H9 (cell line): ENCODE measurements at regions not wholly inside any gene's neighbourhood (a gene's known extent, or its start where the extent isn't known, plus 50 kb on each side); places are given as distances from the start of the nearest gene placed in this dataset.

Experiments used
- DNase-seq: peaks from one replicate; pipeline ENCODE4 v3.0.0-alpha.2; 2017
- H2AFZ ChIP-seq: one replicate; pipeline ENCODE4 v1.6.1; 2013; ENCODE audit warnings: mild to moderate bottlenecking, low read length, control low read depth, moderate library complexity
- H2AK5ac ChIP-seq: 2 replicates; pipeline ENCODE4 v1.6.1; 2013; ENCODE audit warnings: low read length, control low read depth, mixed read lengths; ENCODE audit not compliant: insufficient read length
- H2BK120ac ChIP-seq: one replicate; pipeline ENCODE4 v1.6.1; 2013; ENCODE audit warnings: low read depth, mild to moderate bottlenecking, low read length, control low read depth, inconsistent platforms; ENCODE audit not compliant: poor library complexity, severe bottlenecking
- H2BK12ac ChIP-seq: 2 replicates; pipeline ENCODE4 v1.6.1; 2013; ENCODE audit warnings: low read length, control low read depth, mixed read lengths, low read depth; ENCODE audit not compliant: insufficient read length
- H2BK15ac ChIP-seq: 2 replicates; pipeline ENCODE4 v1.6.1; 2013; ENCODE audit warnings: low read depth, low read length, control low read depth
- H2BK20ac ChIP-seq: one replicate; pipeline ENCODE4 v1.6.1; 2013; ENCODE audit warnings: low read depth, mild to moderate bottlenecking, low read length, control low read depth, inconsistent platforms; ENCODE audit not compliant: poor library complexity, severe bottlenecking
- H2BK5ac ChIP-seq: 2 replicates; pipeline ENCODE4 v1.6.1; 2013; ENCODE audit warnings: low read length, control low read depth, mixed read lengths; ENCODE audit not compliant: insufficient read length
- H3K14ac ChIP-seq: 2 replicates; pipeline ENCODE4 v1.6.1; 2013; ENCODE audit warnings: low read length, control low read depth; ENCODE audit not compliant: insufficient read depth
- H3K18ac ChIP-seq: 2 replicates; pipeline ENCODE4 v1.6.1; 2013; ENCODE audit warnings: low read depth, mild to moderate bottlenecking, mixed read lengths, low read length, control low read depth; ENCODE audit not compliant: insufficient read length
- H3K23ac ChIP-seq: 2 replicates; pipeline ENCODE4 v1.6.1; 2013; ENCODE audit warnings: low read length, control low read depth, mixed read lengths, low read depth; ENCODE audit not compliant: insufficient read length
- H3K23me2 ChIP-seq: 2 replicates; pipeline ENCODE4 v1.6.1; 2013; ENCODE audit warnings: low read depth, mild to moderate bottlenecking, mixed read lengths, low read length, control low read depth; ENCODE audit not compliant: insufficient read length, poor library complexity, severe bottlenecking
- H3K27ac ChIP-seq: 2 replicates; pipeline ENCODE4 v1.5.1; 2013; ENCODE audit warnings: low read length, control low read depth, mixed read lengths, low read depth; ENCODE audit not compliant: insufficient read length
- H3K27me3 ChIP-seq: 2 replicates; pipeline ENCODE4 v1.6.1; 2013; ENCODE audit warnings: low read length, control low read depth, inconsistent platforms; ENCODE audit not compliant: insufficient read depth
- H3K4ac ChIP-seq: 2 replicates; pipeline ENCODE4 v1.6.1; 2013; ENCODE audit warnings: low read depth, mild to moderate bottlenecking, control low read depth, inconsistent platforms, low read length, moderate library complexity
- H3K4me1 ChIP-seq: 2 replicates; pipeline ENCODE4 v1.6.1; 2013; ENCODE audit warnings: low read length, control low read depth, inconsistent platforms; ENCODE audit not compliant: insufficient read depth
- H3K4me2 ChIP-seq: 2 replicates; pipeline ENCODE4 v1.6.1; 2013; ENCODE audit warnings: low read length, control low read depth, mixed read lengths; ENCODE audit not compliant: insufficient read length, insufficient read depth
- H3K56ac ChIP-seq: 2 replicates; pipeline ENCODE4 v1.6.1; 2013; ENCODE audit warnings: low read depth, mild to moderate bottlenecking, mixed read lengths, low read length, control low read depth; ENCODE audit not compliant: insufficient read length
- H3K79me1 ChIP-seq: 2 replicates; pipeline ENCODE4 v1.6.1; 2013; ENCODE audit warnings: low read depth, mild to moderate bottlenecking, moderate library complexity, low read length, control low read depth, inconsistent platforms; ENCODE audit not compliant: insufficient read depth, poor library complexity, severe bottlenecking
- H3K79me2 ChIP-seq: 2 replicates; pipeline ENCODE4 v1.6.1; 2013; ENCODE audit warnings: low read length, control low read depth, inconsistent platforms; ENCODE audit not compliant: insufficient read depth
- H3K9ac ChIP-seq: 2 replicates; pipeline ENCODE4 v1.6.1; 2013; ENCODE audit warnings: low read length, control low read depth, mixed read lengths; ENCODE audit not compliant: insufficient read length; ENCODE audit errors: extremely low read depth
- H3K9me3 ChIP-seq: one replicate; pipeline ENCODE4 v1.6.1; 2013; ENCODE audit warnings: low read depth, low read length, inconsistent platforms; ENCODE audit not compliant: control insufficient read depth
- H3T11ph ChIP-seq: one replicate; pipeline ENCODE4 v1.6.1; 2013; ENCODE audit warnings: mild to moderate bottlenecking, low read length, control low read depth, inconsistent platforms
- H4K20me1 ChIP-seq: one replicate; pipeline ENCODE4 v1.6.1; 2013; ENCODE audit not compliant: control insufficient read depth, insufficient read length, insufficient read depth
- H4K5ac ChIP-seq: 2 replicates; pipeline ENCODE4 v1.6.1; 2013; ENCODE audit warnings: low read depth, mild to moderate bottlenecking, mixed read lengths, low read length, control low read depth; ENCODE audit not compliant: insufficient read length
- H4K8ac ChIP-seq: replicated peaks from 2 replicates; pipeline ENCODE4 v1.6.1; 2013; ENCODE audit warnings: low read length, control low read depth, mixed read lengths, low read depth; ENCODE audit not compliant: insufficient read length
- H4K91ac ChIP-seq: 2 replicates; pipeline ENCODE4 v1.6.1; 2013; ENCODE audit warnings: low read depth, mild to moderate bottlenecking, moderate library complexity, mixed read lengths, low read length, control low read depth; ENCODE audit not compliant: insufficient read length
- H3K27ac Mint-ChIP-seq, 3 experiments: 2 replicates in 2 of 3; 3 replicates in 1 of 3; pipeline ENCODE4 v1.8.0; 2020 to 2021; ENCODE audit warnings: mixed read lengths in 3 of 3, mild to moderate bottlenecking in 1 of 3, moderate library complexity in 1 of 3
- H3K27me3 Mint-ChIP-seq: 2 replicates; pipeline ENCODE4 v1.8.0; 2021; ENCODE audit warnings: low read depth, mild to moderate bottlenecking, moderate library complexity, mixed read lengths
- H3K36me3 Mint-ChIP-seq, 3 experiments: 2 replicates in 2 of 3; 3 replicates in 1 of 3; pipeline ENCODE4 v1.8.0; 2020 to 2021; ENCODE audit warnings: low read depth in 3 of 3, mixed read lengths in 3 of 3; ENCODE audit not compliant: insufficient read depth in 1 of 3
- H3K4me1 Mint-ChIP-seq, 2 experiments: 2 replicates each; pipeline ENCODE4 v1.8.0; 2020; ENCODE audit warnings: mixed read lengths in 2 of 2
- H3K4me3 Mint-ChIP-seq, 2 experiments: 2 replicates in 1 of 2; 3 replicates in 1 of 2; pipeline ENCODE4 v1.8.0; 2020 to 2021; ENCODE audit warnings: mild to moderate bottlenecking in 2 of 2, mixed read lengths in 2 of 2, moderate library complexity in 1 of 2
- H3K9me3 Mint-ChIP-seq, 2 experiments: 2 replicates in 1 of 2; 3 replicates in 1 of 2; pipeline ENCODE4 v1.8.0; 2020; ENCODE audit warnings: mild to moderate bottlenecking in 2 of 2, mixed read lengths in 2 of 2, moderate library complexity in 1 of 2
- WGBS: extraction: QIAGEN DNeasy Blood & Tissue Kit; methylation state at CpG from one replicate; pipeline ENCODE4 v1.1.7; 2013; ENCODE audit warnings: missing lambda C conversion rate, low lambda C conversion rate, mixed read lengths; ENCODE audit not compliant: insufficient read length; ENCODE audit errors: extremely low coverage; 5-methylcytosine and 5-hydroxymethylcytosine counted together
- TF ChIP-seq, protein P1 (sequence below): fragments of 200-600 bp; sonication (generic); conservative IDR thresholded peaks from 3 replicates; pipeline ENCODE4 v1.8.0; 2021; ENCODE audit warnings: antibody characterized with exemption, mild to moderate bottlenecking

DNA sequence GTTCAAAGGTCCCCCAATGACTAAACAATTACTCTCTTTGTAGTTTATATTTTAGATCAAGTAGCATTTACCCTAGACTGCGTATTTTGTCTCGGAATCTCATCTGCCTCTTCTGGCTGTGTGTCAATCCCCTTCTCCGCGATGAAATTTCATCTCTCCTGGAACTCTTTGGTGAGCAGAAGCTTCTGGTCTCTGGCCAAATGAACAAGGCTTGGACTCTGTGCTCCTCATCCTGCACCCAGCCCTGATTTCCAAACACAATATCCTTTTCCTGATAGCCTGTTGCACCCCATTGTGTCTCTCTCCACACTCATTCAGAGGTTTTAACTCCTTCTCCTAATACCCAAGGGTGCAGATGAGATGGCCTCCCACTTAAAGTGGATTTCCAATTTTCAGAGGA lies 609.4 kb upstream of the CDH5 start:
- Histone ChIP-seq H3K79me1 (no peaks in the 10 kb centered on the region), H3K27ac (no peak overlapping the region), H3K14ac (no peak overlapping the region), H3K27me3 (no peaks in the 10 kb centered on the region), H3K4me2 (no peak overlapping the region), H3K18ac (no peak overlapping the region), H3K4me1 (no peaks in the 10 kb centered on the region; the same call in 1 of the 2 replicates), H3K4ac (no peak overlapping the region), H2BK5ac (no peak overlapping the region), H2BK120ac (no peak overlapping the region), H2BK12ac (no peak overlapping the region), H3K9ac (no peak overlapping the region), H3K23ac (no peak overlapping the region), H4K20me1 (no peaks in the 10 kb centered on the region), H2AFZ (no peak overlapping the region), H2AK5ac (no peak overlapping the region), H3K56ac (no peak overlapping the region), H3T11ph (no peak overlapping the region), H4K5ac (no peak overlapping the region), H2BK20ac (no peak overlapping the region), H2BK15ac (no peak overlapping the region), H3K9me3 (no peaks in the 10 kb centered on the region), H3K23me2 (no peaks in the 10 kb centered on the region), H3K79me2 (no peaks in the 10 kb centered on the region), H4K8ac (no peak overlapping the region), H4K91ac (no peak overlapping the region)
- WGBS: no CpG with 5 or more reads among the region's 4 CpGs
- Mint-ChIP-seq H3K4me1 (peaks cover 27 to 29% of the 10 kb centered on the region in 2 experiments), H3K27me3 (peaks cover 2% of the 10 kb centered on the region; the same call in 1 of the 2 replicates), H3K36me3 (no peaks in the 10 kb centered on the region), H3K9me3 (no peaks in the 10 kb centered on the region), H3K4me3 (no peak overlapping the region), H3K27ac (no peak overlapping the region)
- DNase-seq: no peak
- TF ChIP-seq, protein P1, sequence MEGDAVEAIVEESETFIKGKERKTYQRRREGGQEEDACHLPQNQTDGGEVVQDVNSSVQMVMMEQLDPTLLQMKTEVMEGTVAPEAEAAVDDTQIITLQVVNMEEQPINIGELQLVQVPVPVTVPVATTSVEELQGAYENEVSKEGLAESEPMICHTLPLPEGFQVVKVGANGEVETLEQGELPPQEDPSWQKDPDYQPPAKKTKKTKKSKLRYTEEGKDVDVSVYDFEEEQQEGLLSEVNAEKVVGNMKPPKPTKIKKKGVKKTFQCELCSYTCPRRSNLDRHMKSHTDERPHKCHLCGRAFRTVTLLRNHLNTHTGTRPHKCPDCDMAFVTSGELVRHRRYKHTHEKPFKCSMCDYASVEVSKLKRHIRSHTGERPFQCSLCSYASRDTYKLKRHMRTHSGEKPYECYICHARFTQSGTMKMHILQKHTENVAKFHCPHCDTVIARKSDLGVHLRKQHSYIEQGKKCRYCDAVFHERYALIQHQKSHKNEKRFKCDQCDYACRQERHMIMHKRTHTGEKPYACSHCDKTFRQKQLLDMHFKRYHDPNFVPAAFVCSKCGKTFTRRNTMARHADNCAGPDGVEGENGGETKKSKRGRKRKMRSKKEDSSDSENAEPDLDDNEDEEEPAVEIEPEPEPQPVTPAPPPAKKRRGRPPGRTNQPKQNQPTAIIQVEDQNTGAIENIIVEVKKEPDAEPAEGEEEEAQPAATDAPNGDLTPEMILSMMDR: no peak
